Glutamatergic neuron (in vitro differentiated cells): ENCODE measurements at regions not wholly inside any gene's neighbourhood (a gene's known extent, or its start where the extent isn't known, plus 50 kb on each side); places are given as distances from the start of the nearest gene placed in this dataset.
A peak's percentile ranks its signal among the peaks of the same experiment; 100 is the strongest.

Experiments used
- DNase-seq: peaks from one replicate; pipeline ENCODE4 v3.0.0; 2022
- H3K27ac Mint-ChIP-seq: one replicate; pipeline ENCODE4 v1.8.0; 2020; ENCODE audit warnings: mild to moderate bottlenecking, mixed read lengths, inconsistent platforms; ENCODE audit not compliant: unreplicated experiment
- H3K27me3 Mint-ChIP-seq: one replicate; pipeline ENCODE4 v1.8.0; 2020; ENCODE audit warnings: mild to moderate bottlenecking, moderate library complexity, mixed read lengths, inconsistent platforms; ENCODE audit not compliant: unreplicated experiment
- H3K36me3 Mint-ChIP-seq: one replicate; pipeline ENCODE4 v1.8.0; 2020; ENCODE audit warnings: mild to moderate bottlenecking, mixed read lengths, inconsistent platforms; ENCODE audit not compliant: unreplicated experiment
- H3K4me1 Mint-ChIP-seq: one replicate; pipeline ENCODE4 v1.8.0; 2020; ENCODE audit warnings: mild to moderate bottlenecking, low read depth, mixed read lengths, inconsistent platforms; ENCODE audit not compliant: unreplicated experiment
- H3K4me3 Mint-ChIP-seq: one replicate; pipeline ENCODE4 v1.8.0; 2020; ENCODE audit warnings: mild to moderate bottlenecking, mixed read lengths, inconsistent platforms; ENCODE audit not compliant: unreplicated experiment
- H3K9me3 Mint-ChIP-seq: one replicate; pipeline ENCODE4 v1.8.0; 2020; ENCODE audit warnings: mild to moderate bottlenecking, moderate library complexity, mixed read lengths, inconsistent platforms; ENCODE audit not compliant: unreplicated experiment
- CTCF ChIP-seq: fragments of 200-600 bp; sonication (generic); IDR thresholded peaks from one replicate; pipeline ENCODE4 v1.5.0; 2021; ENCODE audit not compliant: partially characterized antibody, unreplicated experiment

- Mint-ChIP-seq H3K9me3 (peaks cover 15% of the 10 kb centered on the region), H3K27me3 (peaks cover 6% of the 10 kb centered on the region), H3K4me1 (peaks cover 12% of the 10 kb centered on the region), H3K4me3 (no peak overlapping the region), H3K27ac (no peak overlapping the region), H3K36me3 (peaks cover 8% of the 10 kb centered on the region)
- TF ChIP-seq CTCF: no peak
- DNase-seq: no peak
These were observed 181.9 kb upstream of the PPARGC1A start for GRCh38 chr4:24071612-24072372.

DNA sequence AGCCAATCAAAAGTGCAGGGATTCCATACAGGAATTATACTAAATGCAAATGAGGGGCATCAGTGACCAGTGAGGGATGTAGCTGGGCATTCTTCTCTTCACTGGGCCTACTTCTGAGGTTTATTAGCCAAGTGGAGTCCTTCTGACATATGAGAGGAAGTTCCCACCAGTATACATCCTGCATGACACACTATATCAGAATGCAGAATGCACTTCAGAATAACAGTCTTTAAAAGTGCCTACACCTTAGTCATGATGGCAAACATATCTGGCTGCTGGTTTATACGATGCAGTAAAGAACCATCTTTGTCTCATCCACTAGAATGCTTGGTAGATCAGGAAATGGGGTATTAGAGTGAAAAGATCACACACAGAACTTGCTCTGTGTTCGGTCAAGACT lies 180.3 kb upstream of the PPARGC1A start:
- Mint-ChIP-seq H3K9me3 (peaks cover 17% of the 10 kb centered on the region), H3K27ac (no peak overlapping the region), H3K36me3 (no peaks in the 10 kb centered on the region), H3K4me1 (peaks cover 21% of the 10 kb centered on the region), H3K4me3 (no peak overlapping the region), H3K27me3 (peaks cover 6% of the 10 kb centered on the region)
- DNase-seq: no peak
- TF ChIP-seq CTCF: no peak

DNA sequence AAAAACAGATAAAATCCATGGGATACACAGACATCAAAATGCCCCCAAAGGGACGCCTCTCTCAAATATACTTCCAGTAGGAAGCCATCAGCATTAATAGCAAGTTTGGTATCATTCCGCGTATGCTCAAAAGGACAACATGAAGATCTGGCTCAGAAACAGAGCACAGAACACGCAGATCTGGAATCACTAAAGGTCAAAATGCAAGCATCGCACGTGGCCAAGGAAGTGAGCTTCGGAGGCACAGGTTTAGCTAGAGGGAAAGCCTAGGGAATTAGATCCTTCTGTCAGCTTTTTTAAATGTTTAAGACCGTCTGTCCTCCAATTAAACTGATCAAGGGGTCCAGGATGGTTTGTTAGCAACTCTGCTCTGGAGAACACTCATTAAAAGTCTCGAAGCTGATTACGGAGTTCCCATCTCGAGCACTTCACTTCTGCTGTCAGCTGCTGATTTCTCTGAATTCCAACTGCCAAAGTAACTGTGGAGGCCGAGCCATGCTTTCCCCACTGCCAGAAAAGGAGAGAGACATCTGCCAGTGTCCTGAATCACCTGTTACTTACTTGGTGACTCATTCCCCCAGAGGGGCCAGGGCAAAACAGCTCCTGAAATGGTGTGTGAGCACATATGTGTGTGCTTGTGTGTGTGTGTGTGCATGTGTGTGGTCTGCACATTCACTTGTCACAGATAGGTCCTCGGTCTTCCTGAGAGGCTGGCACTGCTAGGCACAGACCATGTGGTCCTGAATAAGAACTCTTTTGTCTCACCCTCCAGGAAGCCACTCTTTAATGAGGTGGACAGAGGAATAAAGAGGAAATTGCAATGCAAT lies 177.7 kb upstream of the PPARGC1A start:
- H3K4me3 Mint-ChIP-seq: peak overlapping the region; percentile 70
- peak overlapping the region; percentile 96 for H3K27ac Mint-ChIP-seq
- H3K9me3 Mint-ChIP-seq: peaks cover 17% of the 10 kb centered on the region
- peaks cover 8% of the 10 kb centered on the region for H3K27me3 Mint-ChIP-seq
- peaks cover 38% of the 10 kb centered on the region for H3K4me1 Mint-ChIP-seq
- H3K36me3 Mint-ChIP-seq: no peaks in the 10 kb centered on the region
- DNase-seq: peak; percentile 66
- TF ChIP-seq CTCF: no peak

DNA sequence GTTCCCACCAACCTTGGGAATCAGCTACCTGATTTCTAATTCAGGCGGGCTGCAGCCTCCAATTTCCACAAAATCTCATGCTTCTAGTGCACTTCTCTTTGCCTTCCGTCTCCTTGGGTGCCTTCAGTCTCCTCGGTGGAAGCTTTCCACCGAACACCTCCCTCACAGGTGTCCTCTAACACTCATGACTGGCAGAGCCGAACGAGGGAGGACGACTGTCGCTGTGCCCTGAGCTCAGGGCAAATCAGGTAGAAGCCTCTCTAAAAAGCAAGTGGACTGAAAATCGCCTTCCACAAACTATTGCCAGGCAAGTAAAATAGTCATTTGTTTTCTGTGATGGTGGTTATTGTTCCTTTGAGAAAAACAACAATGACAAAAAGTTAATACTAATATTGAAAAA lies 176.1 kb upstream of the PPARGC1A start:
- H3K36me3 Mint-ChIP-seq: no peaks in the 10 kb centered on the region
- no peak for DNase-seq
- peak overlapping the region; percentile 84 for H3K27ac Mint-ChIP-seq
- H3K4me1 Mint-ChIP-seq: peaks cover 36% of the 10 kb centered on the region
- peak overlapping the region; percentile 44 for H3K4me3 Mint-ChIP-seq
- peaks cover 8% of the 10 kb centered on the region for H3K27me3 Mint-ChIP-seq
- peaks cover 17% of the 10 kb centered on the region for H3K9me3 Mint-ChIP-seq
- TF ChIP-seq CTCF: no peak

GRCh38 chr4:24063731-24064130 lies 173.9 kb upstream of the PPARGC1A start:
- TF ChIP-seq CTCF: no peak
- DNase-seq: peak; percentile 18
- peaks cover 8% of the 10 kb centered on the region for H3K27me3 Mint-ChIP-seq

More at GRCh38 chr4:24063731-24064130, 173.9 kb upstream of the PPARGC1A start:
- Mint-ChIP-seq H3K27ac (no peak overlapping the region), H3K4me3 (no peak overlapping the region), H3K4me1 (peaks cover 38% of the 10 kb centered on the region), H3K9me3 (peaks cover 15% of the 10 kb centered on the region), H3K36me3 (no peaks in the 10 kb centered on the region)
